ENCODE measurements at regions not wholly inside any gene's neighbourhood (a gene's known extent, or its start where the extent isn't known, plus 50 kb on each side); places are given as distances from the start of the nearest gene placed in this dataset.

DNA sequence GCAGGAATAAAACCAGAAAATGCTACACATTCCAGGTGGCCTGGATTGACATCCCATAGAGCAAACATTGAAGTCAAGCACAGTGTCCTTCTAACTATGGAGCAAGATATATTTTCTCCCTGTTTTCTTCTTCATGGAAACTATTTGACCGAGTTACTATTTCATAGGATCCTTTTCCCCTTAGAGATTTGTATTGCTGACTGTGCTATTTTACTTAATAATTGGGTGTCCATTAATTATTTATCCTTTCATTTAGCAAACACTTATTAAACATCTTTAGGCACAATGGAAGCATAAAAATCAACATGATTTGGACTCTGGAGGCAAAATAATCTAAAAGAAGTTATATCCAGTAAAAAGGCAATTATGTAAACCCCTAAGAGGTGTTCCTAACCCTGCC lies 782.8 kb upstream of the ACVR2A start:
- no peak for TF ChIP-seq POLR2A (IDR thresholded peaks at IDR 0.05)
- TF ChIP-seq, protein P1, sequence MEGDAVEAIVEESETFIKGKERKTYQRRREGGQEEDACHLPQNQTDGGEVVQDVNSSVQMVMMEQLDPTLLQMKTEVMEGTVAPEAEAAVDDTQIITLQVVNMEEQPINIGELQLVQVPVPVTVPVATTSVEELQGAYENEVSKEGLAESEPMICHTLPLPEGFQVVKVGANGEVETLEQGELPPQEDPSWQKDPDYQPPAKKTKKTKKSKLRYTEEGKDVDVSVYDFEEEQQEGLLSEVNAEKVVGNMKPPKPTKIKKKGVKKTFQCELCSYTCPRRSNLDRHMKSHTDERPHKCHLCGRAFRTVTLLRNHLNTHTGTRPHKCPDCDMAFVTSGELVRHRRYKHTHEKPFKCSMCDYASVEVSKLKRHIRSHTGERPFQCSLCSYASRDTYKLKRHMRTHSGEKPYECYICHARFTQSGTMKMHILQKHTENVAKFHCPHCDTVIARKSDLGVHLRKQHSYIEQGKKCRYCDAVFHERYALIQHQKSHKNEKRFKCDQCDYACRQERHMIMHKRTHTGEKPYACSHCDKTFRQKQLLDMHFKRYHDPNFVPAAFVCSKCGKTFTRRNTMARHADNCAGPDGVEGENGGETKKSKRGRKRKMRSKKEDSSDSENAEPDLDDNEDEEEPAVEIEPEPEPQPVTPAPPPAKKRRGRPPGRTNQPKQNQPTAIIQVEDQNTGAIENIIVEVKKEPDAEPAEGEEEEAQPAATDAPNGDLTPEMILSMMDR (IDR thresholded peaks at IDR 0.05) = no peak

All from suprapubic skin (tissue), 3 donors.